ENCODE measurements at regions not wholly inside any gene's neighbourhood (a gene's known extent, or its start where the extent isn't known, plus 50 kb on each side); places are given as distances from the start of the nearest gene placed in this dataset.

DNA sequence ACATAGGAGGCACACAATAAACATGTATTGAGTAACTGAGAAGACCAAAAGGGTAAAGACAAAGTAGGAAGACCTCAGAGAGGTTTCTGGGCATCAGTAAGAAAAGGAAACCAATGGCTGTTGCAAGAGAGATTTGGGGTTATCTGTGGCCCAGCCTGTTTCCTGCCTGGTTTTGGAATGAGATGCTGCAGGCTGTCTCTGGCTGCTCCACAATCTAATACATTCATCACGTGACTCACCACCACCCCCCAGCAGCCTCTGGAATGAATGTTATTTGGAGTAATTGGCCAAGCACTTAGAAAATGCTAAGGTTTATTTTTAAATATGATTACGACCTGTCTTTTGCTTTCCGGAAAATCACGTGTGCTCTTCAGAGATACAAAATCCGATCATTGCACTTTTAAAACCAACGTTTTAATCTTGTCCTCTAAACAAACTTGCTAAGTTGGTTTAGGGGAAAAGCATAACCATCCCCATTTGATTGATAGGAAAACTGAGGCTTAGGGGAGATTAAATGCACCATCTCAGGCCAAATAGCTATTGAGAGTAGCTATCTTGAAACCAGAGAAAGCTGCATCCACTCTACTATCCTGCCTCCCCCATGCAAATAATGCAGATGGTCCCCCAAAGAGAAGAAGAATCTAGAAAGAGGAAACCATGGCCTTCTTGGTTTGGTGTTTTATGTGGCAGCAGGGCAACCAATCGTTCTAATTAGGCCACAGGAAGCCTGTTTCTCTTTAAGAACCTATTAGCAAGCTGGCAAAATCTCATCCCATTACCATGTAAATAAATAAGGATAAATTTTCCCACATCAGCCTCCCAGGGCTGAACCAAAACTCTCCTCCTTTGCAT is 151.8 kb upstream of the ADRA1B start:
- FAIRE-seq, result no peak

DNA sequence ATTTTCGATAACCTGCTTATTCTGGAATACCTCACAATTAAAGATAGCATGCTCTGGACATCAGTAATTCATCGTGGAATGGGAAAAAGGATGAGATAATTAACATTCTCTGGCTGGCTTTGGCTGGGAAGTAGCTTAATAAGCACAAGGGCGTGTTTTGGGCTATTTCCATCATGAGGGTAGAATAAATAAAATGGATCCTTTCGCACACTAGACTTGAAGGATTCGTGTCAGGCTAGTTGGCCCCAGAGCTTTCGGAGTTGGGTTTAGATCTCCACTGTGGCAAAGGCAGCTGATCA is 151.2 kb upstream of the ADRA1B start:
- no peak for FAIRE-seq

DNA sequence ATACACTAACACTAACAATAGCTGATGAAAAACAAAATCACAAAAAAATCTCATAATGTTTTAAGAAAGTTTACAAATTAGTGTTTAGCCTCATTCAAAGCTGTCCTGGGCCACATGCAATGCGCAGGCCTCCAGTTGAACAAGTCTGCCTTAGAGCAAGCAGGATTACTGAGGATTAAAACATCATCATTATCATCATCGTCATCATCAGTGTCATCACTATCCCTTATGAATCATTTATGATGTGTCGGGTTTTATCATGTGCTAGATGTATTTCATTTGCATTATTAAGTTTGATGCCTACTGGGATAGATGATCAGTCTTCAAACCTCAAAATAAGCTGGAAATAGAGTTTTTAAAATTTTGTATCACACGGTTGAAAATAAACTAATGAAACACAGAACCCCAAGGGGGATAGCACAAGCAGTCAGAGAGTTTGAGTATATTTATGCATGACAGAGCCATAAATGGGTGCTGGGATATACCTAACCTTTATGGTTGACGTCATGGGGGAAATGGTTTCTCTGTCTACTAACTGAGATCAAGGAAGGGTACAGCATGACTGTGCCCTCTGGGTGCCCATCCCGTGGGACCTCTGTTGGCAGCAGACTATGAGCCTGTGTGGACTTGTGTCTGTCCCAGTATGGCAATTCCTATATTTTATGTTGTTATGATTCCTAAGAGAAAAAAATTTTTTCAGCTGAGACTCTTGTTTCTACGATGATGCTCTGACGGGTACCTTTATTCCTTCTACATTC is 150.3 kb upstream of the ADRA1B start:
- no peak for FAIRE-seq

DNA sequence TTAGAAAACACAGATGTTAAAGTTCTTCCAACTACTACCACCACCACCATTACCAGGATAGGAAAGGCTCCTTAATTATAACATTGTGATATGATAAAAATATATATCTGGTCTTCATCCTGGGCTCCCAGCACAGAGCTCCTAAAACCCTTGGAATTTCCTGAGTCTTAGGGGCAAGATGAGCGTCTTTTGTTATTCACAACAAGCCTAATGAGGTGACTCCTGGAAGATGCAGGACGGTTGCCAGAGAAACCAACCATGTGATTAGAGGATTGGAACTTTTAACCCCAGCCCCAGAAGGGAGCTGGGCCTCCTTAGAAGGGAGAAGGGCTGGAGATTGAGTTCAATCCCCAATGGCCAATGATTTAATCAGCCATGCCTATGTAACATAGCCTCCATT is 148.0 kb upstream of the ADRA1B start:
- no peak for FAIRE-seq

DNA sequence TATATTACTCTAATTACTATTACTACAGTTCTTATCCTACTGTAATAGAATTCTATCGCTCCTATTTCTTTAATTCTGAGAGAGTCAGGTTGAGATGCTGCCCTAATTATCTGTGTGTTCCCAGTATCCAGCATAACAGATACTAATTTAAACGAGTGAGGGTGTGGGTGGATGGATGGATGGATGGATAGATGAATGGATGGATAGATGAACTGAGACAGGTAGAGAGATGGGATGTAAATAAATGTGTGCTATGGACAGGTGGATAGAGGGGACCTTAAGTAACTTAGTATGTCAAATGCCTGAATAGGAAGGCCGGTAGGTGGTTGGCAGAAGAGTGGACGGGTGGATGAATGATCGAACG is 143.6 kb upstream of the ADRA1B start:
- FAIRE-seq, result no peak

DNA sequence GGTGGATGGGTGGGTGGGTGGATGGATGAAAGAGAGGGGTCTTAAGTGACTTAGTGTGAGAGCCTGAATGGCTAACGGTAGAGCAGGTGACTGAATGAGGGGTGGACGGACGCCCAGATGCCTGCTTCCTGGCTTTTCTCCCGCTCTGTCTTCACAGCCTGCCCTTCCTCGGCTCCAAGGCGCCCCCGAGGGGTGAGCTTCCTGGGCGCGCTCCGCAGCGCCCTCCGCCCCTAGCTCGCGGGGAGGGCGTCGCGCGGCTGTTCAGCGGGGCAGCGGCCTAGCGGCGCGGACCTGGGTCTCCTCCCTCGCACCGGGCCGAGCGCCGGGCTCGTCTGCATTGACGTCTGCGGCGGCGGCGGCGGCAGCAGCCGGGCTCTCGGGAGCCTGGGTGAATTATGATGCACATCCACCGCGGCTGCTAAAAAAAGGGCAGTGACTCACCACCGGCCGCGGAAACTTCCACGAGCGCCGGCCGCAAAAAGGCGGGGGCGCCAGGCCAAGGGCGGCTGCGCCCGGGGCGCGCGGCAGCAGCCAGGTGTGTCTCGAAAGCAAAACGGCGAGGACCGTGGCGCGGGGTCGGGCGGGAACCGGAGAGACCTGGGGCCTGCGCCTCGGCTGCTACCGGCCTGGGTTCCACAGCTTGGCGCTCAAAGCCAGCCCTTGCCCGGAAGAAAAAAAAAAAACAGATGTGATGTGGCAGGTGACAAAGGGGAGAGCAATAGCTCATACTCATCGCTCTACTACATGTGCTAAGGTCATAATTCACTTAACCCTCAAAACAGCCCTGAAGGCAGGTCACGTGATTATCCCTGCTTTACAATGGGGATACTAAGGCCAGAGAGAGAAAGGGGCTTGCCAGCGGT is 143.0 kb upstream of the ADRA1B start:
- FAIRE-seq, result no peak

DNA sequence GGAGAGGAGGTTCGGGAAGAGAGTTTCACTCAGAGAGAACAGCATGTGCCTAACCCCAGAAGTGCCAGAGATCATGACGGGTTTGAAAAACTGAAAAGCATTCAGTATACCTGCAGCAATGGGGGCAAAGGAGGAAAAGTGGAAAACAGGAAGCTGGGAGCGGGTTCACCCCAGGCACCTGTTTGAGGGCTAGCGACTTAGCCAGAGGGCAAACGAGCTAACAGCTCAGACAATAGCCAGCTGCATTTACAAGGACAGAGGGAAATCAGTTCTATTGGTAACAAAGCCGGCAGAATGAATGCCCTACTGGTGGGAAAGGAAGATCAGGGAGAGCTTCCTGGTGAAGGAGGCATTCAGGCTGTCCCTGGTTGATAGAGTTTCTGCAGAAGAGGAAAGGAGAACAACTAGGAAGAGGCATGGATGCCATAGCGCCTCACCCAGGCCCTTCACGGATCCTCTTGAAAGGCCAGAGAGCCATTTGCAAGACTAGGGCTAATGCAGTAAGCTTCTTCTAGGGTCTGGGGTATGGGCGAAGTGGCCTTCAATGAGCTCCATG is 141.7 kb upstream of the ADRA1B start:
- no peak for FAIRE-seq

DNA sequence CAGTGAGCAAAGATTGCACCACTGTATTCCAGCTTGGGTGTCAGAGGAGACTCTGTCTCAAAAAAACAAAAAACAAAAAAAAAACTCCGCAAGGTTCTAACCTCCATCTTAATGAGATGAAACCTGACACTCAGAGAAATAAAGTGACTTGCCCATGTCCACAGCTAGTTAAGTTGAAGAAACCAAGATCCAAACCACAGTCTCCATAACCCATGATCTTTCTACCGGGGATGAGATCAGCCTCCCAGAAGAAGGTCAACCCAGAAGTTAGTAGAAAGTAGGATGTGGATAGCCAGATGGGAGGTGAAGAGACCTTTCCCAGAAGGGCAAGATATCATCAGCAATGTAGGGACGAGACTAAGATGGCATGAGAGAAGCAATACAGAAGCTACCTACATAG is 140.4 kb upstream of the ADRA1B start:
- FAIRE-seq, result no peak

DNA sequence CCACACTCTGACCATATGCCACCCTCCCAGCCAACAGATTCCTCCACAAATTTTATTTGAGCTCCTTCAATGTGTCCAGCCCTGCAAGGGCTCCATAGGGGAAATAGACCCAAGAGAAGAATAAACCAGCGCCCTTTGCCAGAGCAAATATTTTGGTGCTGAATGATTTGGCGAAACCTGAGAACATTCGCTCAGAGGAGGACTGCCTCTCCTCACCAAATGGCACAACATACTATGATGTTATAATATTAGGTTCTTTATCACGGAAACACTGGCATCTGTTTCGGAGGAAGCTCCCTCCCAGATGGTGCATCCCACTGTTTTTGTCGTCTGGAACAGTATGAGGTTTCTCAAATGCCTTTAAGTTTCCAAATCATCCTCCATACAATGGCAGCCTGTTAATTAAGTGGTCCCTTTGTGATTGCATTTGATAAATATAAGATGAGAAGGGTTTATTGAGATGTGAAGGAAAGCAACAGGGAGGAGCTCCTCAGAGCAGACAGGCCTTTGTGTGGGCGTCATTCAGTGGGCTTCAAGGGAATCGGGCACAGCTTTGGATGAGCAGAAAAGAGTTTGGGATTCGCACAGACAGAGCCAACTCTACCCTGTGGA is 139.1 kb upstream of the ADRA1B start:
- FAIRE-seq, result no peak

DNA sequence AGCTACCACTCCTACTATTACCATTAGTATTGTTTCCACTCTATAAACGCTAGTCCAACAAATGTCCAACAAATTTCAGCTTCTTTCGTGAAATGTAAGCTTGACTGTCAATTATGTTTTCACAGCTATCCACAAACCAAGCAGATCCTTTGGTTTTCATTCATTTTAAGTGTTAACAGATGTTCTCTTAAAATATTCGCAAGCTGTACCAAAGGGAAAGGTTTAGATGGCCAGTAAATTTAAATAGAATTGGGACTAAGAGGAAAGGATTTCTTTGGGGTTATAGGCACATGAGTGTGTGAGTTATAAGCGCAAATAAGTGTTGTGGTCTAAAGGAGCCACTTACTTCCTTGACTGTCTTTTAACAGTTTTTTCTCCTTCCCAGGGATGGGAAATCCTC is 136.8 kb upstream of the ADRA1B start:
- no peak for FAIRE-seq

DNA sequence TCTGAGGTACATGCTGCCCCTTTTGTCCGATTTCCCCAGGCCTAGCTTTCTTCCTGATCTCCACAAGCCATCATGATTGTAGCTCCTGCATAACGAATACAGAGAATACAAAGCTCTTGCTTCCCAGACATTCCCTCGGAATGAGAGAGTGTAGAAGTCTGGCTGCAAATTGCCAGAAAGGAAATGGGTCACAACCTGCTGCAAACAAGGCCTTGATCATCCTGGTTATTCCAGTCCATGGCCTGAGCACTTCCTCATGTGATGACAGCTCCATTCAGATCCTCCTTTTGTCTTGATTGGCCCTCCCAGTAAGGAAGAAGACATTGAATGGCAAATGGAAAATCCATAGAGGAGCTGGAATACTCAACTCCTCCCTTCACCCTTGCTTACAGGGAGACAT is 136.0 kb upstream of the ADRA1B start:
- FAIRE-seq, result no peak

DNA sequence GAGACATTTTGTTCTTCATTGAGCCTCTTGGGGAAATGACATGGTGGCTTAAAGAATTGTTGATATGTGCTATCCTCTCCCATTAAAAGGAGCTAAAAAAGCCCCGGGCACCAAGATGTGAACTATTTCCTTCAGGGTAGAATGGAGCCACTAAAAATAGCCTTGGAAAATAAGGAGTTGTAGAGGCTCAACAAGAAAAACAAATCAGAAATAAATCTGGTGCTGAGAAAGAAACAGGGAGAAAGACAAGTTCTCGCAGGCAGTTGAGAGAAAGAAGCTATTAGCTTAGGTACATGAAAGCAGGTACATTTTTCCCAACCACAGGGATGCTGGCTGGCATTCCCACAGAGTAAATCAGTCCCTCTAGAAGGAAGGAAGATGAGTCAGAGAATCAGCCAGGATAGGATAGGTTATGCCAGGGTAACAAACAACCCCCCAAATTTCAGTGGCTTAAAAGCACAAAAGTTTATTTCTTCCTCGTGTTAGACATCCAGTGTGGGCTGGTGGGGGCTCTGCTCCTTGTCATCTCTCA is 134.6 kb upstream of the ADRA1B start:
- no peak for FAIRE-seq

DNA sequence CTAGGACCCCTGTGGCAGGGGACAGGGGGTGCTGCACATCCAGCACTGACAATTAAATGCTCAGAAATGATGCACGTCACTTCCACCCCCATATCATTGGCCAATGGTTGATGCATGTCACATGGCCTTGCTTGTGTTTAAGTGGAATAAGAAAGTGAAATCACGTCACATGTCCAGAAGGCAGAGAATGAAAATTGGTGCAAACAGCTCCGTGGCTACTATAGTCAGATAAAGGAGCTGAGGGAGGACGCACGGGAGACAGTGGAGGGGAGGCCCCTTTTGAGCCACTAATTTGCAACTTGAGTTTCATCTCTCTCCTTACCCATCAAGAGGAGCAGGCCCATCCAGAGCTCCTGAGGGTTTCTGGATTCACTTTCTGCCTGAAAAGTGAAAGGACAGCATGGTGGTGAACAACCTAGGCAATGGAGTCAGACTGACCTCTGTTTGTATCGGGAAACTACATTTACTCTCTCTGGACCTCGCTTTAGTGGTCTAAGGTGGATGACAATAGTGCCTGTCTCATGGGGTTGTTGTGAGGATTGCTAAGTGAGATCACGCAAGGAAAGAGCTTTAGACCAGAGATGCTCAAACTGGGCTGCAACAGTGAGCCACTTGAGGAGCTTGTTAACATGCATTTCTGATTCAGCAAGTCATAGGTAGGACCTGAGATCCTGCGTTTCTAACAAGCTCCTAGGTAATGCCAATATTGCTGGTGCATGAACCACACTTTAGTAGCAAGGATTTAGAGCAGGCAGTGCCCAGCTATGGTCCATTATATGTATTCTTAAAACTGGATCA is 133.9 kb upstream of the ADRA1B start:
- FAIRE-seq, result no peak

DNA sequence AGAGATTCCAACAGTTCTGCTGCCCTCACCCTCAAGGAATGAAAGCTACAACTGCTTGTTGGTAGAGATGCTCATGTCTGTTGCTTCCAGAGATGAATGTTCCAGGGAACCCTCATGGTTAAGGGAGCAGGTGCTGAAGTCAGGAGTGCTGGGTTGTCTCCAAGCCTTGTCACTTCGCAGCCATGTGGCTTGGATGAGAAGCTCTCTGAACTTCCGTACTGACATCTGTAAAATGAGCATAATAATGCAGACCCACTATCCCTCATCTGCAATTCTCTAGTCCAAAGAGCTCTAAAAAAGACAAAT is 133.3 kb upstream of the ADRA1B start:
- no peak for FAIRE-seq

DNA sequence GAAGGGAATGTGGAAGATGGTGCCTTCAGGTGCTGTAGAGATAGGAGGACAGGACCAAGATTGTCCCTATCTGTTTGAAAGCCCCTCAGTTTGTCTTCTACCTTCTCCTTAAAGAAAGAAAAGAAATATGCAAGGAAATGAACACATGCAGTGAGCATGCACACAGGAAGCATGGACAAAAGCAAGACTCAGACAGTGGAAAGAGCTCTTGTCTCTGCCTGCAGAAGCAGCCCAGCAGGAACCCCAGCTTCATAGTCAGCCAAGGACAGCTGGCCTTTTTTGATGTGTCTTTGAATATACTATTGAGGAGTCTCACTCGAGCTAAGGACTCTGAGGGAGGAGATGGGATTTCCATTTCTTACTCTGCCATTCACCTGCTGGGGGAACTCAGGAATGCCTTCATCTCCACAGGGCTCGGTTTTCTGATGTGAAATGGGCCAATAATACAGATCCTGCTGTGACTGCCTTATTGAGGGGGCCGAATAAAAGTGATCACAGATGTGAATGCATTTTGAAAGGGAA is 132.5 kb upstream of the ADRA1B start:
- no peak for FAIRE-seq

DNA sequence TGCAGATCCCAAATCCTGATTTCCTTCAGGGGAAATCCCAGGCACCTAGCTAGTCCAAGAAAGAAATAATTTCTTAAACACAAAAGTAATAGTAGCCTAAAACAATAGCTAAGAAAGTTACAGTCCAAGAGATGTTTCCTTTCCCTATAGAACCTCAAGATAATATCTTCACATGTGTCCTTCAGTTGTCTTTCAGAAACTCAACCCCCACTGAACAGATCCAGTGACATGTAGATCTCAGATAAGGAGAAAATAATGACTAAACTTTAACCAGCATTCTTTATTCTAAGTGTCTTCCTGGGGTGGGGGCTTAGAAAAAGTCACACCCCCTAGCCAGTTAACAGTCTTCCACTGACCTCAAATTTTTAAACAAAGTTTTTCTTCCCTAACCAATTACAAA is 131.3 kb upstream of the ADRA1B start:
- no peak for FAIRE-seq

DNA sequence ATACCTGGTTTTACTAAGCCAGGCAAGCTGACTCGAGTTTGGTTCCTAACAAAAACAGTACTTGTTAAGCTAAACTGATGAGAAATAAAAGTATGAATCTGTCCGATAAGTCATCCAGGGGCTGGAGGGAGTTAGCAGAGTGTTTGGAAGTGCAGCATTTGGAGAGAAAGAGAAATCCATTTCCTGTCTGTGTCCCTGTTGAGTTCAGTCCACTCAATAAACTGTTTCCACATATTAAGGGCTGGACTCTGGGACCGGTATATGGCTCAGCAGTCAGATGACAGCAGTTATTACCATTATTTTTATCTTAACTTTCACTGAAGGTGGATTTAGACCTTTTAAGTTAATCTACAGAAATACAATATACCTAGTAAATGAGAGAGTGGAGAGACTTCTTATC is 130.6 kb upstream of the ADRA1B start:
- FAIRE-seq, result no peak

DNA sequence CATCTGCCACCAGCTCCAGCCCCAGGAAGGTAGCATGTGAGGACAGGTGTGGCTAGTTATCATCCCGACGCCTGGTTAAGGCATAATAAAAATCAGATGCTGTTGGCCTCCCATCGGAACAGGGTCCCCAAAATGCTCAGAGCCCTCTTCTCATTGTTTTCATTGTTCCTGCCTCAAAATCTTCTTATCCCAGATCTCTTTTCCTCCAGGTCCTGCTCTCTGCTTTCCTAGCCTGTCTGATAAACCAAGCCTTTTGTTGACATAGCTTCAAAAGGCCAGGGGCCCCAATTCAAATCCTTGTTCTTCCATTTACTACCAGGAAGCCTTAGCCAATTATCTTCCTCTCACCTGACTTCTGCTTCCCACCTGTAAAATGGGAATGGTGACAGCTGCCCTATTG is 130.1 kb upstream of the ADRA1B start:
- FAIRE-seq, result no peak

DNA sequence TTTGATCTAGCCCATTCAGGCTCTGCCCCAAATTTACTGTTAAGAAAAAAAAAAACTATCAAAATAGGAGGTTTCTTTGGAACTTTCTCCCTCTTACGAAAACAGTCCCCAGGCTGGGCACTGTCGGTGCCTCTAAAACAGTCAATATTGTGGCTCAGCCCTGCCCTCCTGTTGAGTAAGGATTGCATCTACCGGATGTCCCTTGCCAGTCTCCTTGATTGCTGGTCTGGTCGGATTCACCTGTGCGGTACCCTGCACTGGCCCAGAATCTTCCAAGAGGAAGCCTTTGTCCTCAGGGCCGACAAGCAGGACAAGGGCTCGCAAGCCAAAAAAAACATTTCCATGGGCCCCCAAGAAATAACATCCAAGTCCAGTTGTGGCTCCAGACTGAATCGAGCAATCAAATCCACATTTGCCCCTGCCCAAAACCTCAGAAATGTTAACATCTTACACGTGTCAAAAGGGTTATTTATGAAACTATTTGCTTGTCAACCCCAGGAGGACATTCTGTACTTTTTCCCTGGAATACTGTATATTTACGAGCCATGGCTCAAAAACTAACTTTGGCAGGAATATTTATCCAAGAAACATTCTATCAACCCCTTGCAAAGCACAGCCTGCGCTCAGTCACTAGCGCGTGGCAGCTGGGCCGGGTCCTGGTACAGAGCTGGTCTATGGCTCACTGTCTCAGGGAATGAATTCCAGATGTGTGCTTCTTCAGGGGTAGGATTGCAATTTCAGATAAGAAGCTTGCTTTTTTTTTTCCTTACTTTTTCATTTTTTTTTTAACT is 129.2 kb upstream of the ADRA1B start:
- FAIRE-seq, result no peak

DNA sequence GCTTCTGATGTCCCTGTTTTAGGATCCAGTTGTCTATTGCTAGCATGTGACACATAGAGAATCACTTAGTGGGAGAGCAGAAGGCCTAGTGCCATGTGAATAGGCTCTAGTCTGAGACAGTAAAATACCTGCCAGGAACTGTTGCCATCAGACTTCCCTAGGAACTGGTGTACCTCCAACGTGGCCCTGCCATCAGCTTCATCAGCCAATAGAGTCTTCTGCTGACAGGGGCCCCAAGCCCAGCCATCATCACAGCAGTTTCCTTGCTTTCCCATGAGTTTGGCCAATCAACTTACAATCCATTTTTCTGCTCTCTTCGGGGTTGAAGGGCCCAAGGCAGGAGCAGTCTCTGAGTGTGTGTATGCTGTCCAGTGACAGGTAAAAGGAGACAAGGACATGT is 128.4 kb upstream of the ADRA1B start:
- no peak for FAIRE-seq

DNA sequence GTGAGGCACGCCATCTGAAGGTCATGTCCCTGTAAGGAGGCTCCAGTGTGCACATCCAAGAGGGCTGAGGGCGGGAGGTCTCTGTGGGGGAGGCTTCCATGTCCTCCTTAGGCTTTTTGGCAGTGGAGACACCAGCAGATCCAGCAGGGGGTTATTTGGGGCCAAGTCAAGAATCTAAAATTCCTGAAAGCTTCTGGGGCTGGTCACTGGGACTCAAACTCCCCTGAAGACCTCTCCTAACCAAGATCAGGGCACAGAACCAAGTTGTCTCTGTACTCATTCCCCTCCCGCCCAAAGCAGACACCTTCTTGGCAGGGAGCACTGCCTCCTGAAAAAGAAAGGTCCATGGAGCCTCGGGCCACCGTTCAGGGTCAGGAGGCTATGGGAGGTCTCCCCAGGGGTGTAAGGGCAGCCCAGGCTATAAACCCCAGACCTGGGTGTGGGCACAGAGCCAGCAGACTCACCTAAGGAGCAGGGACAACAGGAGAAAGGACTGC is 127.4 kb upstream of the ADRA1B start:
- FAIRE-seq, result no peak
